ENCODE measurements at regions not wholly inside any gene's neighbourhood (a gene's known extent, or its start where the extent isn't known, plus 50 kb on each side); places are given as distances from the start of the nearest gene placed in this dataset.

DNA sequence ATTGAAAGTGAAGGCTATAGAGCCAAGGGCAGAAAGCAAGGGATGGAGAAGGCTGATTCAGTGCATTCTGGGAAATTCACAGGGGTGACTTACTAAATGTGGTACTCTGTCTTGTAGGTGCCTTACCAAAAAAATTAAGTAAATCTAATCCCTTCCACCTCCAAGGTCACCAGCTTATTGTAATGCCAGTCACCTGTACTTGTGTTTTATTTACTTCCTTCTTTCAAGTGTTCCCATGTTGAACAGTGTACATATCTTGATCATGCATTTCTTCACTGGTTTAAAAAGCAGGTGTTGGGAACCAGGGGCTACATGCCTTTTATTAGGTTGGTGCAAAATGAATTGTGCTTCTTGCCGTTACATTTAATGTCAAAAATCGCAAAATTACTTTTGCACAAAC lies 137.0 kb upstream of the ARHGAP28 start:
- no peak for DNase-seq (ENCODE audit: low read depth)
- no peak overlapping the region for H3K4me3 ChIP-seq (ENCODE audit: low read depth, low read length)
- TF ChIP-seq, protein P1, sequence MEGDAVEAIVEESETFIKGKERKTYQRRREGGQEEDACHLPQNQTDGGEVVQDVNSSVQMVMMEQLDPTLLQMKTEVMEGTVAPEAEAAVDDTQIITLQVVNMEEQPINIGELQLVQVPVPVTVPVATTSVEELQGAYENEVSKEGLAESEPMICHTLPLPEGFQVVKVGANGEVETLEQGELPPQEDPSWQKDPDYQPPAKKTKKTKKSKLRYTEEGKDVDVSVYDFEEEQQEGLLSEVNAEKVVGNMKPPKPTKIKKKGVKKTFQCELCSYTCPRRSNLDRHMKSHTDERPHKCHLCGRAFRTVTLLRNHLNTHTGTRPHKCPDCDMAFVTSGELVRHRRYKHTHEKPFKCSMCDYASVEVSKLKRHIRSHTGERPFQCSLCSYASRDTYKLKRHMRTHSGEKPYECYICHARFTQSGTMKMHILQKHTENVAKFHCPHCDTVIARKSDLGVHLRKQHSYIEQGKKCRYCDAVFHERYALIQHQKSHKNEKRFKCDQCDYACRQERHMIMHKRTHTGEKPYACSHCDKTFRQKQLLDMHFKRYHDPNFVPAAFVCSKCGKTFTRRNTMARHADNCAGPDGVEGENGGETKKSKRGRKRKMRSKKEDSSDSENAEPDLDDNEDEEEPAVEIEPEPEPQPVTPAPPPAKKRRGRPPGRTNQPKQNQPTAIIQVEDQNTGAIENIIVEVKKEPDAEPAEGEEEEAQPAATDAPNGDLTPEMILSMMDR (IDR thresholded peaks at IDR 0.05; ENCODE audit: control insufficient read depth, extremely low read depth, insufficient read depth) = no peak

DNA sequence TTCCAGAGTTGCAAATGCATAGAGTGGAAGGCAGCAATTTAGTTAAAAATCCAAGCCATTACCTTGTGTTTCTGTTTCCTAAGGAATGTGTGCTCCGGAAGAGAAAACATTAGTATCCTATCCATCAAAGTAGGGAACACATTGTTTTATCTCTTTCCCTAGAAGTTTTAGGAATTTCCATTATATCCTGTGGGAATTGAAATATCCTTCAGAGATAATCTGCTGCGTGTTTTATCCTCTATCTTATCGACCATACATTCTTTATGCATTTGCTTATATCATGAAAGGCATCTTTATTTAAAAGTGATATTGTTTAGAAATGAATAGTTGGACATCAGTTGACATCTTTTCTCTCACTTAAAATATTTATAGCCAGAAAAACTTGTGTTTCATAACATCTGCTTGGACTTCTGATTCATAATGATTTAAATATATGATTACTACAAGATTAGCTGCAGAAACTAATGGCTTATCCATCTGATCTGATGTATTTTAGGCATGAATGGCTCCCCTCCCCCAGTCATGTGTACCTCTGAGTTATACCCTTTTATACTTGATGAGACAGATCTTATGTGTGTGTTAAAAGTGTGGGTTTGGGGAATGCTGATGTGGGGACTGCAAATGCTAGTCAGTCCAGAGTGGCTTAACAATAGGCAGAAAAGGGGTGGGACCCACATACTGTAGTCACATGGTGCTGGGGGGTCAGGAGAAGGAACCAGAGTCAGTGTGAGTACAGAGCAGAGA lies 136.2 kb upstream of the ARHGAP28 start:
- TF ChIP-seq, protein P1 (IDR thresholded peaks at IDR 0.05; ENCODE audit: control insufficient read depth, extremely low read depth, insufficient read depth) = no peak
- H3K4me3 ChIP-seq (ENCODE audit: low read depth, low read length) = no peak overlapping the region
- no peak for DNase-seq (ENCODE audit: low read depth)

DNA sequence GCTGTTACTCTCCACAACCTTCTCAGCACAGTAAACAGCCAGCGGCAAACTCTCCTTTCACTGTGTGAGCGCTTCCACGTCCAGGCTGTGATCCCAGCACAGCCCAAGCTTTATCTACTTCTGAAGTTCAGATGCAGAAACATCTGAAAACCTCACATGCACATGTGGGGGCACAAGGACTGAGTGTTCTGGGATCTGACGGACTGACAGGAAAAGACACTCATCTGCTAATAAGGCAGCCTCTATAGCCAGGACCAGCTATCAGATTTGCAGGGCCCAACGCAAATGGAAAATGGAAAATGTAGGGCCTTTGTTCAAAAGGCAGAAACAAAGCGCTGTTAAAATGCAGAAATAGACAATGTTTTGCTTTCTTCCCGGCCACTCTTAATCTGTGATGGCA lies 133.8 kb upstream of the ARHGAP28 start:
- no peak for DNase-seq (ENCODE audit: low read depth)
- no peak overlapping the region for H3K4me3 ChIP-seq (ENCODE audit: low read depth, low read length)
- TF ChIP-seq, protein P1 (IDR thresholded peaks at IDR 0.05; ENCODE audit: control insufficient read depth, extremely low read depth, insufficient read depth) = no peak

- no peak overlapping the region for H3K4me3 ChIP-seq (ENCODE audit: low read depth, low read length)
- DNase-seq (ENCODE audit: low read depth) = no peak
- TF ChIP-seq, protein P1 (IDR thresholded peaks at IDR 0.05; ENCODE audit: control insufficient read depth, extremely low read depth, insufficient read depth) = no peak
Observed at GRCh38 chr18:6598657-6599056, 130.9 kb upstream of the ARHGAP28 start.

- TF ChIP-seq, protein P1 (IDR thresholded peaks at IDR 0.05; ENCODE audit: control insufficient read depth, extremely low read depth, insufficient read depth) = no peak
- no peak overlapping the region for H3K4me3 ChIP-seq (ENCODE audit: low read depth, low read length)
- no peak for DNase-seq (ENCODE audit: low read depth)
Observed at GRCh38 chr18:6600667-6601167, 128.8 kb upstream of the ARHGAP28 start.

GRCh38 chr18:6601241-6601640 lies 128.3 kb upstream of the ARHGAP28 start:
- TF ChIP-seq, protein P1 (IDR thresholded peaks at IDR 0.05; ENCODE audit: control insufficient read depth, extremely low read depth, insufficient read depth) = no peak
- no peak for DNase-seq (ENCODE audit: low read depth)
- no peak overlapping the region for H3K4me3 ChIP-seq (ENCODE audit: low read depth, low read length)

GRCh38 chr18:6602365-6602764 lies 127.2 kb upstream of the ARHGAP28 start:
- DNase-seq (ENCODE audit: low read depth) = no peak
- TF ChIP-seq, protein P1 (IDR thresholded peaks at IDR 0.05; ENCODE audit: control insufficient read depth, extremely low read depth, insufficient read depth) = no peak
- H3K4me3 ChIP-seq (ENCODE audit: low read depth, low read length) = no peak overlapping the region
